SK-N-SH (cell line): ENCODE measurements at regions not wholly inside any gene's neighbourhood (a gene's known extent, or its start where the extent isn't known, plus 50 kb on each side); places are given as distances from the start of the nearest gene placed in this dataset.

Experiments used
- CTCF ChIA-PET: fragments of 300-600, 350-600 bp; formaldehyde crosslinking; extraction: SDS; loops from one replicate; lab custom pipeline; 2021; lab: Yijun Ruan, JAX
- POLR2A ChIA-PET: fragments of 350-600 bp; sonication (Branson Sonifier 250); formaldehyde crosslinking; extraction: SDS; loops from one replicate; lab custom pipeline; 2020; ENCODE audit warnings: antibody characterized with exemption, inconsistent platforms; lab: Yijun Ruan, JAX
- DNase-seq: peaks from one replicate; pipeline ENCODE4 v3.0.0; 2012
- H2AFZ ChIP-seq: fragments of 200-600 bp; sonication (generic); 2 replicates; pipeline ENCODE4 v1.8.1; 2016; ENCODE audit warnings: antibody characterized with exemption, mild to moderate bottlenecking, low read depth
- H3F3A ChIP-seq: fragments of 200-600 bp; sonication (generic); replicated peaks from 2 replicates; pipeline ENCODE3; 2016; ENCODE audit warnings: antibody characterized with exemption, mild to moderate bottlenecking; ENCODE audit not compliant: insufficient read depth
- H3K27ac ChIP-seq, 2 experiments: fragments of 200-500 bp in 1 of 2; fragments of 200-600 bp in 1 of 2; sonication (Bioruptor generic) in 1 of 2; sonication (generic), shearing (Covaris generic) in 1 of 2; 2 replicates each; pipeline versions ENCODE4 v1.5.1 to v1.6.1; 2014 to 2016; ENCODE audit warnings: low read depth in 2 of 2, inconsistent platforms in 1 of 2, low read length in 1 of 2, mild to moderate bottlenecking in 1 of 2, mixed read lengths in 1 of 2
- H3K27me3 ChIP-seq: fragments of 200-600 bp; sonication (generic), shearing (Covaris generic); 2 replicates; pipeline ENCODE4 v1.6.1; 2016; ENCODE audit warnings: mixed run types; ENCODE audit not compliant: insufficient read depth
- H3K36me3 ChIP-seq, 2 experiments: fragments of 200-500 bp in 1 of 2; fragments of 200-600 bp in 1 of 2; sonication (Bioruptor generic) in 1 of 2; sonication (generic) in 1 of 2; replicated peaks in 1 of 2; 2 replicates each; pipeline versions ENCODE3 to v1.5.1; 2014 to 2016; ENCODE audit warnings: low read length in 1 of 2, mild to moderate bottlenecking in 1 of 2; ENCODE audit not compliant: insufficient read depth in 2 of 2, control insufficient read depth in 1 of 2
- H3K4me1 ChIP-seq, 2 experiments: fragments of 200-500 bp in 1 of 2; fragments of 200-600 bp in 1 of 2; sonication (Bioruptor generic) in 1 of 2; sonication (generic), shearing (Covaris generic) in 1 of 2; 2 replicates each; pipeline versions ENCODE4 v1.5.1 to v1.6.1; 2014 to 2016; ENCODE audit warnings: low read depth in 1 of 2, low read length in 1 of 2, mixed run types in 1 of 2; ENCODE audit not compliant: insufficient read depth in 2 of 2, control insufficient read depth in 1 of 2
- H3K4me2 ChIP-seq: fragments of 200-600 bp; sonication (generic), shearing (Covaris generic); 2 replicates; pipeline ENCODE4 v1.6.1; 2017; ENCODE audit warnings: mixed run types
- H3K4me3 ChIP-seq, 2 experiments: fragments of 200-500 bp in 1 of 2; fragments of 200-600 bp in 1 of 2; sonication (Bioruptor generic) in 1 of 2; sonication (generic), shearing (Covaris generic) in 1 of 2; 2 replicates each; pipeline versions ENCODE4 v1.5.1 to v1.8.1; 2014 to 2016; ENCODE audit warnings: low read depth in 2 of 2, inconsistent platforms in 1 of 2, low read length in 1 of 2, mild to moderate bottlenecking in 1 of 2, mixed read lengths in 1 of 2, moderate library complexity in 1 of 2
- H3K79me2 ChIP-seq: fragments of 200-600 bp; sonication (generic); 2 replicates; pipeline ENCODE4 v1.8.1; 2017; ENCODE audit warnings: mild to moderate bottlenecking; ENCODE audit not compliant: insufficient read depth
- H3K9ac ChIP-seq: fragments of 200-600 bp; sonication (generic); 2 replicates; pipeline ENCODE4 v1.6.1; 2017; ENCODE audit warnings: mixed run types
- H3K9me2 ChIP-seq: fragments of 200-600 bp; sonication (generic); 2 replicates; pipeline ENCODE4 v1.6.1; 2017; ENCODE audit warnings: mixed run types
- H3K9me3 ChIP-seq: fragments of 200-600 bp; sonication (generic); 2 replicates; pipeline ENCODE4 v1.6.1; 2017; ENCODE audit warnings: mixed run types, mild to moderate bottlenecking, moderate library complexity
- H4K20me1 ChIP-seq: fragments of 200-600 bp; sonication (generic); 2 replicates; pipeline ENCODE4 v1.6.1; 2017; ENCODE audit warnings: mild to moderate bottlenecking, mixed run types; ENCODE audit not compliant: insufficient read depth
- EP300 ChIP-seq, 2 experiments: IDR thresholded peaks; 2 replicates each; pipeline versions ENCODE4 v1.4.0 to v1.6.1; 2012; ENCODE audit warnings: borderline replicate concordance in 1 of 2, low read depth in 1 of 2, low read length in 1 of 2
- FOSL2 ChIP-seq: IDR thresholded peaks from 2 replicates; pipeline ENCODE4 v1.4.0; 2012; ENCODE audit warnings: low read depth, mild to moderate bottlenecking, moderate library complexity, borderline replicate concordance
- FOXM1 ChIP-seq: IDR thresholded peaks from 2 replicates; pipeline ENCODE4 v1.4.0; 2012; ENCODE audit warnings: low read depth, mild to moderate bottlenecking
- GABPA ChIP-seq: IDR thresholded peaks from 2 replicates; pipeline ENCODE4 v1.4.0; 2012; ENCODE audit warnings: low read depth, mild to moderate bottlenecking
- GATA2 ChIP-seq: sonication (generic); formaldehyde crosslinking; IDR thresholded peaks from 2 replicates; pipeline ENCODE4 v1.5.0; 2020; ENCODE audit warnings: mild to moderate bottlenecking, missing genetic modification reagents
- JUND ChIP-seq: IDR thresholded peaks from 2 replicates; pipeline ENCODE4 v1.4.0; 2012
- MXI1 ChIP-seq: IDR thresholded peaks from 2 replicates; pipeline ENCODE4 v1.6.1; 2012; ENCODE audit warnings: mild to moderate bottlenecking, low read depth, low read length, improper control_type of control experiment
- POLR2AphosphoS5 ChIP-seq: IDR thresholded peaks from 2 replicates; pipeline ENCODE4 v1.6.1; 2012; ENCODE audit warnings: low read depth, low read length
- RCOR1 ChIP-seq: fragments of 150-350 bp; IDR thresholded peaks from 2 replicates; pipeline ENCODE4 v1.6.1; 2017; ENCODE audit warnings: antibody characterized with exemption, low read length
- RXRA ChIP-seq: IDR thresholded peaks from 2 replicates; pipeline ENCODE4 v1.4.0; 2012; ENCODE audit warnings: low read depth, mild to moderate bottlenecking, borderline replicate concordance
- SIN3A ChIP-seq: IDR thresholded peaks from 2 replicates; pipeline ENCODE4 v1.6.1; 2012; ENCODE audit warnings: low read depth, mild to moderate bottlenecking, low read length, moderate library complexity, borderline replicate concordance
- TCF12 ChIP-seq: IDR thresholded peaks from 2 replicates; pipeline ENCODE4 v1.4.0; 2012
- WGBS: methylation state at CpG from one replicate; pipeline ENCODE4 v1.1.6; 2017; ENCODE audit warnings: low lambda C conversion rate; 5-methylcytosine and 5-hydroxymethylcytosine counted together
- TF ChIP-seq, protein P1 (sequence below): IDR thresholded peaks from 2 replicates; pipeline ENCODE4 v1.4.0; 2012; ENCODE audit warnings: low read depth
- TF ChIP-seq, protein P2 (sequence below): IDR thresholded peaks from 2 replicates; pipeline ENCODE4 v1.6.1; 2012; ENCODE audit warnings: mild to moderate bottlenecking, low read depth, low read length, moderate library complexity
- TF ChIP-seq, protein P3 (sequence below): fragments of 150-350 bp; IDR thresholded peaks from 2 replicates; pipeline ENCODE4 v1.6.1; 2016; ENCODE audit warnings: mild to moderate bottlenecking, low read depth, low read length
- TF ChIP-seq, protein P4 (sequence below): IDR thresholded peaks from 2 replicates; pipeline ENCODE4; 2012

DNA sequence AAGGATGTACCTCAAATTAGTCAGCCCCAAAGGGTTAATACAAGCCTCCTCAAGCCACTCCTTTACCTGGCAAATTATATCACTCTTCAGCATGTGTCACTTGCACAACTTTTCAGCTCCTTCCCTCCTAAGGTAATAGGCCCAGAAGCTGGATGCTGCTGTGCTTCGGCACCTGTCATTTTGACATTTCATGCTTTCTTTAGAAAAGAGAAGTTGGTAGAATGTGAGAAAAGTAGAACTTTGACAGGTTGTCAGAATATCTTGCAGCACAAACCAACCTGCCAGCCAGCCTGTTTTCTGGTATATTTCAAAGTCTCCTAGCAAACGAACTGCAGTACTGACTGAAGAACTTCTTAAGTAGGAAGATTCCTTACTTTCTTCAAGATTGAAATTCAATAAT lies 2136.9 kb downstream of the MAT2B start:
- Histone ChIP-seq H3K36me3 (no peaks in the 10 kb centered on the region), H3K4me3 (no peak overlapping the region), H4K20me1 (no peaks in the 10 kb centered on the region), H3K4me2 (no peak overlapping the region), H2AFZ (no peak overlapping the region), H3K9ac (no peak overlapping the region), H3K4me1 (no peaks in the 10 kb centered on the region), H3F3A (no peaks in the 10 kb centered on the region), H3K27me3 (no peaks in the 10 kb centered on the region), H3K9me2 (no peaks in the 10 kb centered on the region), H3K27ac (no peak overlapping the region), H3K79me2 (no peaks in the 10 kb centered on the region), H3K9me3 (no peaks in the 10 kb centered on the region)
- DNase-seq: no peak
- TF ChIP-seq, protein P1, sequence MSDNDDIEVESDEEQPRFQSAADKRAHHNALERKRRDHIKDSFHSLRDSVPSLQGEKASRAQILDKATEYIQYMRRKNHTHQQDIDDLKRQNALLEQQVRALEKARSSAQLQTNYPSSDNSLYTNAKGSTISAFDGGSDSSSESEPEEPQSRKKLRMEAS: no peak
- TF ChIP-seq JUND (no peak), GABPA (no peak), EP300 (IDR thresholded peaks at IDR 0.05; ENCODE audit: borderline replicate concordance in 1 of 2, low read depth in 1 of 2, low read length in 1 of 2) (no peak), RCOR1 (no peak), GATA2 (CRISPR knock-in tag) (no peak), MXI1 (no peak), FOXM1 (no peak), POLR2AphosphoS5 (no peak), FOSL2 (no peak), TCF12 (no peak), SIN3A (no peak), RXRA (no peak)
- TF ChIP-seq, protein P2, sequence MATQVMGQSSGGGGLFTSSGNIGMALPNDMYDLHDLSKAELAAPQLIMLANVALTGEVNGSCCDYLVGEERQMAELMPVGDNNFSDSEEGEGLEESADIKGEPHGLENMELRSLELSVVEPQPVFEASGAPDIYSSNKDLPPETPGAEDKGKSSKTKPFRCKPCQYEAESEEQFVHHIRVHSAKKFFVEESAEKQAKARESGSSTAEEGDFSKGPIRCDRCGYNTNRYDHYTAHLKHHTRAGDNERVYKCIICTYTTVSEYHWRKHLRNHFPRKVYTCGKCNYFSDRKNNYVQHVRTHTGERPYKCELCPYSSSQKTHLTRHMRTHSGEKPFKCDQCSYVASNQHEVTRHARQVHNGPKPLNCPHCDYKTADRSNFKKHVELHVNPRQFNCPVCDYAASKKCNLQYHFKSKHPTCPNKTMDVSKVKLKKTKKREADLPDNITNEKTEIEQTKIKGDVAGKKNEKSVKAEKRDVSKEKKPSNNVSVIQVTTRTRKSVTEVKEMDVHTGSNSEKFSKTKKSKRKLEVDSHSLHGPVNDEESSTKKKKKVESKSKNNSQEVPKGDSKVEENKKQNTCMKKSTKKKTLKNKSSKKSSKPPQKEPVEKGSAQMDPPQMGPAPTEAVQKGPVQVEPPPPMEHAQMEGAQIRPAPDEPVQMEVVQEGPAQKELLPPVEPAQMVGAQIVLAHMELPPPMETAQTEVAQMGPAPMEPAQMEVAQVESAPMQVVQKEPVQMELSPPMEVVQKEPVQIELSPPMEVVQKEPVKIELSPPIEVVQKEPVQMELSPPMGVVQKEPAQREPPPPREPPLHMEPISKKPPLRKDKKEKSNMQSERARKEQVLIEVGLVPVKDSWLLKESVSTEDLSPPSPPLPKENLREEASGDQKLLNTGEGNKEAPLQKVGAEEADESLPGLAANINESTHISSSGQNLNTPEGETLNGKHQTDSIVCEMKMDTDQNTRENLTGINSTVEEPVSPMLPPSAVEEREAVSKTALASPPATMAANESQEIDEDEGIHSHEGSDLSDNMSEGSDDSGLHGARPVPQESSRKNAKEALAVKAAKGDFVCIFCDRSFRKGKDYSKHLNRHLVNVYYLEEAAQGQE: no peak
- TF ChIP-seq, protein P3, sequence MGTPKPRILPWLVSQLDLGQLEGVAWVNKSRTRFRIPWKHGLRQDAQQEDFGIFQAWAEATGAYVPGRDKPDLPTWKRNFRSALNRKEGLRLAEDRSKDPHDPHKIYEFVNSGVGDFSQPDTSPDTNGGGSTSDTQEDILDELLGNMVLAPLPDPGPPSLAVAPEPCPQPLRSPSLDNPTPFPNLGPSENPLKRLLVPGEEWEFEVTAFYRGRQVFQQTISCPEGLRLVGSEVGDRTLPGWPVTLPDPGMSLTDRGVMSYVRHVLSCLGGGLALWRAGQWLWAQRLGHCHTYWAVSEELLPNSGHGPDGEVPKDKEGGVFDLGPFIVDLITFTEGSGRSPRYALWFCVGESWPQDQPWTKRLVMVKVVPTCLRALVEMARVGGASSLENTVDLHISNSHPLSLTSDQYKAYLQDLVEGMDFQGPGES: no peak
- TF ChIP-seq, protein P4, sequence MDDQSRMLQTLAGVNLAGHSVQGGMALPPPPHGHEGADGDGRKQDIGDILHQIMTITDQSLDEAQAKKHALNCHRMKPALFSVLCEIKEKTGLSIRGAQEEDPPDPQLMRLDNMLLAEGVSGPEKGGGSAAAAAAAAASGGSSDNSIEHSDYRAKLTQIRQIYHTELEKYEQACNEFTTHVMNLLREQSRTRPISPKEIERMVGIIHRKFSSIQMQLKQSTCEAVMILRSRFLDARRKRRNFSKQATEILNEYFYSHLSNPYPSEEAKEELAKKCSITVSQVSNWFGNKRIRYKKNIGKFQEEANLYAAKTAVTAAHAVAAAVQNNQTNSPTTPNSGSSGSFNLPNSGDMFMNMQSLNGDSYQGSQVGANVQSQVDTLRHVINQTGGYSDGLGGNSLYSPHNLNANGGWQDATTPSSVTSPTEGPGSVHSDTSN: no peak
- CTCF ChIA-PET: interaction anchor here (0.6 kb wide), 1 partner anchor 756 kb away, joined by 3 read pairs; no protein-coding TSS in a partner anchor
- WGBS: 32% methylated on average over 2 of the region's 2 CpGs
- POLR2A ChIA-PET: no interaction called here
